ENCODE measurements at regions not wholly inside any gene's neighbourhood (a gene's known extent, or its start where the extent isn't known, plus 50 kb on each side); places are given as distances from the start of the nearest gene placed in this dataset.
"Not testable (repeated sequence)": the region's sequence is repeated elsewhere in the genome, so short reads cannot be mapped to it uniquely, and the experiment has no call there.

GRCh38 chr9:31674264-31674663 lies 710.2 kb upstream of the ACO1 start:
- DNase-seq: no peak

- no peak for DNase-seq
These were observed 707.0 kb upstream of the ACO1 start for GRCh38 chr9:31677415-31677814.

- DNase-seq: no peak
These were observed 706.6 kb upstream of the ACO1 start for GRCh38 chr9:31677877-31678276.

GRCh38 chr9:31683116-31683515 lies 701.3 kb upstream of the ACO1 start:
- DNase-seq: no peak

- DNase-seq: no peak
These were observed 686.5 kb upstream of the ACO1 start for GRCh38 chr9:31697956-31698355.

GRCh38 chr9:31699836-31700235 lies 684.6 kb upstream of the ACO1 start:
- DNase-seq: no peak

GRCh38 chr9:31700252-31701045 lies 684.0 kb upstream of the ACO1 start:
- no peak for DNase-seq

- no peak for DNase-seq
These were observed 681.5 kb upstream of the ACO1 start for GRCh38 chr9:31702957-31703356.

GRCh38 chr9:31715250-31715649 lies 669.2 kb upstream of the ACO1 start:
- no peak for DNase-seq

- DNase-seq: no peak
These were observed 665.2 kb upstream of the ACO1 start for GRCh38 chr9:31719262-31719661.

GRCh38 chr9:31730398-31730797 lies 654.0 kb upstream of the ACO1 start:
- DNase-seq: no peak

- DNase-seq: no peak
These were observed 651.3 kb upstream of the ACO1 start for GRCh38 chr9:31733166-31733565.

GRCh38 chr9:31736581-31737179 lies 647.8 kb upstream of the ACO1 start:
- no peak for DNase-seq

GRCh38 chr9:31740705-31741104 lies 643.7 kb upstream of the ACO1 start:
- DNase-seq: no peak

GRCh38 chr9:31744589-31744988 lies 639.9 kb upstream of the ACO1 start:
- DNase-seq: no peak

- no peak for DNase-seq
These were observed 639.0 kb upstream of the ACO1 start for GRCh38 chr9:31745468-31745867.

GRCh38 chr9:31745886-31746285 lies 638.6 kb upstream of the ACO1 start:
- no peak for DNase-seq

- no peak for DNase-seq
These were observed 630.7 kb upstream of the ACO1 start for GRCh38 chr9:31753756-31754155.

GRCh38 chr9:31759703-31760102 lies 624.7 kb upstream of the ACO1 start:
- DNase-seq: no peak

GRCh38 chr9:31774021-31774420 lies 610.4 kb upstream of the ACO1 start:
- not testable (repeated sequence) for DNase-seq

GRCh38 chr9:31774571-31774970 lies 609.9 kb upstream of the ACO1 start:
- no peak for DNase-seq

GRCh38 chr9:31776471-31776870 lies 608.0 kb upstream of the ACO1 start:
- no peak for DNase-seq

- DNase-seq: no peak
These were observed 601.0 kb upstream of the ACO1 start for GRCh38 chr9:31783491-31783890.

GRCh38 chr9:31790720-31791119 lies 593.7 kb upstream of the ACO1 start:
- no peak for DNase-seq
